HG03139 (cell line): ENCODE measurements at regions not wholly inside any gene's neighbourhood (a gene's known extent, or its start where the extent isn't known, plus 50 kb on each side); places are given as distances from the start of the nearest gene placed in this dataset.
"Not testable (repeated sequence)": the region's sequence is repeated elsewhere in the genome, so short reads cannot be mapped to it uniquely, and the experiment has no call there.

Experiments used
- ATAC-seq: cut with Tn5 transposase; IDR thresholded peaks from one replicate; pipeline ENCODE4 v1.9.1; 2021; ENCODE audit not compliant: unreplicated experiment

GRCh38 chr10:6929148-6929830 is 349.2 kb upstream of the PRKCQ start:
- ATAC-seq = no peak

- ATAC-seq = no peak
These were observed 348.5 kb upstream of the PRKCQ start for GRCh38 chr10:6928586-6928985.

GRCh38 chr10:6926971-6927370 is 346.9 kb upstream of the PRKCQ start:
- ATAC-seq = no peak

DNA sequence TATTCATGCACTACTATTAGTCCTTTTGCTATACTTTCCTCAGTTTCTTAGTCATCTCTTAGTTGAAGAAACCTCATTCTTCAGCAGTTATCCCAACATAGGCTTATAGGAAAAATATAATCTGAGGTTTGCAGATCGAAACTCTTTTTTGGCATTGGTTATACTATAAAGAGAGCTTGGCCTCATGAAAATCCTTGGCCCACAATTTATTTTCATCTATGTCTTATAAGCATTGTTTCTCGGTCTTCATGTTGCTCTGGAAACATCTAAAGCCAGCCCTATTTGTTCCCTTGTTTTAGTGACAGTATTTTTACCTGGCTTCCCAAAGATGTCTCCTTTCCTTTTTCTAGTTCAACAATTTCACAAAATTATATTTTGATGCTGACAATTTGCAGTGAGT is 345.1 kb upstream of the PRKCQ start:
- no peak for ATAC-seq

DNA sequence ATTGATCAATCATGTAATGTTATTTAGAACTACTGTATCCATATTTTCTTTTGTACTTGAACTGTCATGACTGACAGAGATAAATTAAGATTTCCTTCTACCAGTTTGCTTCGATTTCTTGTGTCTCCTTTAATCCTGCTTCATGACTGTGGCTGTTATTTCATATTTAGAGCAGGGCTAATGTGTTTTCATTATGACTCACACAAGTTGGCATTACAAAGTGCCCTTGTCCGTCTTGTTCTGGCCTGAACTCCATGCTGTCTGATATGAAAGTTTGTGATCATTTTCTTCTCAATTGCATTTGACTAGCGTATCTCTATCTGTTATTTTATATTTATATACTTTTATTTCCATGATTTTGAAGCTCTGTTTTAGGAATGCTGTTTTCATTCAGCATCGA is 344.1 kb upstream of the PRKCQ start:
- no peak for ATAC-seq

DNA sequence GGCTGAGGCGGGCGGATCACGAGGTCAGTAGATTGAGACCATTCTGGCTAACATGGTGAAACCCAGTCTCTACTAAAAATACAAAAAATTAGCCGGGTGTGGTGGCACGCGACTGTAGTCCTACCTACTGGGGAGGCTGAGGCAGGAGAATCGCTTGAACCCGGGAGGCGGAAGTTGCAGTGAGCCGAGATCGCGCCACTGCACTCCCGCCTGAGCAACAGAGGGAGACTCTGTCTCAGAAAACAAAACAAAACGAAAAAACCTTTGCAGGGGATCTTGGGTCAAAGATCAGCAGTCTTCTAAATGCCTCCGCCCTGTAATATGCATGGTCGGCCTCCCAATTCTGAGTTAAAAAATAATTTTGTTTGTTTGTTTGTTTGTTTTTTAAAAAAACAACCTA is 340.9 kb upstream of the PRKCQ start:
- ATAC-seq = not testable (repeated sequence)

DNA sequence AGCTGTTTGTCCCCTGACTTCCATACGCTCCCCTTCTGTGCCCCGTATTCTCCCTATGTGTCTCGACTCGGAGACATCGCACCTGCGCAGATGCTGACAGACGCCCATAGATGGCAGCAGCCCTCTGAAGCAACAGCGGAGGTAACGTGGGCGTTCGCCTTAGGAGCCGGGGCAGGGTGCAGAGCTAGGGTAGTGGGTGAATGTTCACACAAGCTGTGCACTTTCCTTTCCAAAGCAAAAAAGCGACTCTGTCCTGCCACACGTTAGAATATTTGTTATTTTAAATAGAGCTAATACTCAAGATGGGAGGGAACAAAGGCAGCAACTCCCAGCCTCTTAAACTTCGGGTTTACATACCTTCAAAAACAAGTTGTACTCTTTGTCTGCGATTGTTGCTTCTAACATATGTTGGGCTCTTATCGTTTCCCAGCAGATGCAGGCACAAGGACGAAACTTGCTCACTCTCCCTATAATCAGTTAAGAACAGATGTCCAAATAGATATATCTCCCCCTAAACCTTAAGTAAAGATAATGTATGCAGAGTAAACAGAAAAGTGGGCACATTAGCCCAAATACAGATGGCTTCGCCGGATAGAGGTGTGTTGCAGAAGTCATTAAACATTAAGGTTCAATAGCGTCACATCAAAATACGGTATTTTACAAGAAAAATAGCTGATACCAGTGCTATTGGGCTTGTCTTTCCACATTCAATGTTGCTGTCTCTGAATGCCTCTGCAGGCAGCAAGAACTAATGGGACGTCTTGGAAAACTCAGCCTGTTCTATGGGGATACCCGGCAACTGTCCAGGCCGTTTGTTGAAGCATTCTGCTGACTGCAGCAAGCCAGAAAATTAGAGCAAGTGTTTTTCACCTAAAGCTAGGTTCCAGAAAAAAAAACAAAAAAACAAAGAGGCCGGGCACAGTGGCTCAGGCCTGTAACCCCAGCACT is 340.3 kb upstream of the PRKCQ start:
- ATAC-seq = peak; percentile 95

GRCh38 chr10:6919077-6919476 is 339.0 kb upstream of the PRKCQ start:
- no peak for ATAC-seq

- no peak for ATAC-seq
These were observed 338.2 kb upstream of the PRKCQ start for GRCh38 chr10:6918305-6918704.

DNA sequence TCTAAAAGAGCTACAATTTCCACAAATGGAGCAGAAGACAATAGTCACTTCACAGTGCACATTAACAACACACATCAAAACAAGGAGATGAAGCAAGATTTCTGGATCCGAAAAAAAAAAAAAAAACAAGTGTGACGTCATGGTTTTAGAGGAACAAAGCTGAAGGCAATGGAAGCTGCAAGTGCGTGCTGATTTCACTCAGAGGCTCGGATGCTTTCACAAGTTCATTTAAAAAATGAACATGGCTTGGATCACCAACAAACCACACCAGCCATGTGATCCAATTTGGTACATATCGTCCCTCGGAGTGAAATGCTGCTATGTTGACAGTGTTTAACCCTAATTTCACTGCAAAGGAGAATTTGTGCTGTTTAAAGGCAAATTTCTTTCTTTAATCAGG is 337.0 kb upstream of the PRKCQ start:
- ATAC-seq = no peak

DNA sequence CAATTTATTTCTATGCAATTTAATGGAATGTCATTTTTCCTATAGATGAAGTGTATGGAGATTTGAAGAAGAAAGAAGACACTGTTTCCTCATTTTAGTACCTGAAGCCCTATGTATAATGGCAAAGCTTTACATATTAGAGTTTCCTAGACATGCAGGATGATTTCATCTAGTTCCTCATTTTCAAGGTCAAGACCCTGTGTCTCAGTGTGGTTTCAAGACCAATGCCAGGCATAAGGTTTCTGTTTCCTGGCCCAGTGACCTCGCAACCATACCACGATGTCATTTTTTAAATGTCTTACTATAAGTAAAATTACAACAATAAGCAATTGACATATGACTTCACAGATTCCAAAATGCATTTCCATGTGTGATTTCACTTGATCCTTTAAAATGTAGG is 336.5 kb upstream of the PRKCQ start:
- no peak for ATAC-seq

DNA sequence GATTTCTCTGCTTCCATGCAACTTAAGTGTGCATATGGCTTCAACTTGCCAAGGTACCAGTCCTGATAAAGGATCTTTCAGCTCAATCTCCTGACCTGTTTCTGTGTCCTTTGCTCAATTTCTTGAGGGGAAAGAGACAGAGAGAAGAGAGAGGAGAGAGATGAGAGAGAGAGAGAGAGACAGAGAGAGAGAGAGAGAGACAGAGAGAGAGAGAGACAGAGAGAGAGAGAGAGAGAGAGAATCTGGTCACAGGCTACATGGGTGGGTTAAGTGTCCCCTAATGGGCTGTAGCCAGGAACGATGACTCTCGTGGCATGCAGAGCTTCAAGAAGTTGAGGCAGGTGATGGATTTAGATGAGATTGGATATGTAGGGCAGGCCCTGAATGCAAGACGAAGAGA is 335.2 kb upstream of the PRKCQ start:
- ATAC-seq = no peak

DNA sequence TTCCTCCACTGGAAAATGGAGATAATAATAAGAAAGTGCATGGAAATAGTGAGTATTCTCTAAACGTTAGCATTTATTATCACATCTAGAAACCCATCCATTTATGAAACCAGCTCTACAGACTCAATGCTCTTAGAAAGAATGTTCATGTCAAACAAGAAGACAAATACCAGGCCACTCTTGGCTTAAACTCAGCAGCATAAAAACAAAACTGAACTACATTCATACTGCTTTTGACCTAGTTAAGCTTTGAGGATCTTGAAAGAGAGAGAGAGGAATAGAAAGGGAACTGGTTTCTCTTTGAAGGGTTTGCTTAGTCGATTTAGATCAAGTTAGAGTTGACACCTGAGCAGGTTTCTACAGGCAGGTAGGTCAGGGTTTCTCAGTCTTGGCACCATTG is 332.9 kb upstream of the PRKCQ start:
- no peak for ATAC-seq

GRCh38 chr10:6912424-6912823 is 332.3 kb upstream of the PRKCQ start:
- no peak for ATAC-seq

DNA sequence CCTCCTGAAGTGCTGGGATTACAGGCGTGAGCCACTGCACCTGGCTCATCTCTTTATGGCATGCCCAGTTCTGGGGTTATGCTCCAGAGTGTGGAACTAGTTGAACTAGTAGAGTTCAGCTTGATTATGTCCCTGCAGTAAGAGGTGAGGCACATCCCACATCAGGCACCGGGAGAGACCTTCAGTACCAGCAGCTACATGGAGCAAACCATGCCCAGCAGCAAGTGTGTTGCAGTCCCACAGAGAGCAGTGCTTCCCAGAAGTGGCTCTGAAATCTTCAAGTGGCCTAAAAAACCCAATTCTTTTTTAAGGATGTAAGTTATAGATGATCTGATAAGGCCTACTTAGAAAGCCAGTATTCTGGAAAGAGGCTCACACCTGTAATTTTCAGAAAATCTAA is 331.9 kb upstream of the PRKCQ start:
- ATAC-seq = no peak

DNA sequence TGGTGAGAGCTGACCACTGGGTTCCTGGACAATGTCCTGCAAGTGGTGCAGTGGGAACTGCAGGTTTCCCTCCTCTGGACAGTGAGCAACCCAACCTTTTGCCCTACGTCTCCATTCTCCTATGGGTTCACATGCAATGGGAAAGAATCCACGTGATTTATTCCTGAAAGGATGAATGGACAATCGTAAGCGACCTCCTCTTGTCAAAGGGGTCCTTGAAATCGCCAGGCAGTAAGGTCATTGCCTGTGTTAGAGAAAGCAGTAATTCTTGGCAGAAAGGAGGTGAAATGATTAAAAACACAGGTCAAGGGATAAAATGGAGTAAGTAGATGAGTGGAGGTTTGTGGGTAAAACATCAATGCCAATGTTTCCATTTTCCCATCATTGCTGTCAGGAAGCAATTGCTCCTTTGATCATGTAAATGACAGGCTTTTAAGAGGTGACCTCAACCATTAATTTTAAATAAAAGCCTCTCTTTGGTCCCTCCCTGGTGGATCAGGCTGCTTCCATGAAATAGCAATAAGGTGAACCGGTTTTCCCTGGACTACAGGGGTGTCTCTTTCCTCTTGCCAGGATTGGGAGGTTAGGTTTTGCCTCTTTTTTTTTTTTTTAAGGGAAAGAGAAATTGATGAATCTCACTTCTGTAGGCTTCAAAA is 330.0 kb upstream of the PRKCQ start:
- ATAC-seq = no peak

- no peak for ATAC-seq
These were observed 327.9 kb upstream of the PRKCQ start for GRCh38 chr10:6907877-6908530.

DNA sequence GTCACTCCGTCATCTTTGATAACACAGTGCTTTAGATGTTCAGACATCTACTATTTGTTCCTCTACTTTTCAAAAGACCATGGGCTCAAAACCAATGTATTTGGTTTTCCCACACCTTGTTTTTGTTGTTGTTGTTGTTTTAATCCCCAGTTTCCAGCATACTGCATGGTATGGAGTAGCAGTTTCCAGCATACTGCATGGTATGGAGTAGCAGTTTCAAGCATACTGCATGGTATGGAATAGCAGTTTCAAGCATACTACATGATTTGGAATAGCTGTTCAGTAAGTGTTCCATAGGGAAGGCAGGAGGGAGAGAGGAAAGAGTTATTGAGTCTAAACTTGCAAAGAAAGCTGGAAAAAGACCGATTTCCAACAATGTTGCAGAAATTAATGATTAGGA is 314.3 kb upstream of the PRKCQ start:
- ATAC-seq = no peak

DNA sequence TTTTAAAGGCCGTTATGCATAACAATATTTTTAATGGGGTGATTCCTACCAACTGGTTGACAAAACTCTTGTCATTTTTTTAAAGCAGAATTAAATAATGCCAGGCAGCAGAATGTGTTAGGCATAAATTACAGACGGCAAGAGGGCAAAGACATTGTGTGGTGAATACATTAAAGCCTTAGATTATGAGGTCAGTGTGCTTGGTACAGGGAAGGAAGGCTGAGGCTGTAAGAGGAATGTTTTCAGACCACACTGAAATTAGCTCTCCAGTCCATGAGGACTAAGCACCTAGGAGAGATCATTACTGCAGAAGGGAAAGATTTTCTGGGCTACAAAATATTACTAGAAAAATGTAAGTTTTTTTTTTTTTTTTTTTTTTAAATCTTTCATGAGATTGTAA is 312.8 kb upstream of the PRKCQ start:
- ATAC-seq = no peak

DNA sequence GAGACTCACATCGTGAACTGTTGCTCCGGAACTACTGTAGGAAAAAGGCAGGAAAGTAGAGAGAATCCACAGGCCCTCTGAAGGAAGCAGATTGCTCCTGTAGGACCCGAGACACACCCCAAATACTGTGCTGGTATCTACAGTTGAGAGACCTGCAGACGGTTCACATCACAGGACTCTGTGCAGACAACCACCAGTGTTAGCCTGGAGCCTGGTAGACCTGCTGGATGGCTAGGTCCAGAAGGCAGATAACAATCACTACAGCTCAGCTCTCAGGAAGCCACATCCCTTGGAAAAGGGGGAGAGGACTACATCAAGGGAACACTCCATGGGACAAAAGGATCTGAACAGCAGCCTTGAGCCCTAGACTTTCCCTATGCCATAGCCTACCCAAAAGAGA is 311.8 kb upstream of the PRKCQ start:
- ATAC-seq = no peak

DNA sequence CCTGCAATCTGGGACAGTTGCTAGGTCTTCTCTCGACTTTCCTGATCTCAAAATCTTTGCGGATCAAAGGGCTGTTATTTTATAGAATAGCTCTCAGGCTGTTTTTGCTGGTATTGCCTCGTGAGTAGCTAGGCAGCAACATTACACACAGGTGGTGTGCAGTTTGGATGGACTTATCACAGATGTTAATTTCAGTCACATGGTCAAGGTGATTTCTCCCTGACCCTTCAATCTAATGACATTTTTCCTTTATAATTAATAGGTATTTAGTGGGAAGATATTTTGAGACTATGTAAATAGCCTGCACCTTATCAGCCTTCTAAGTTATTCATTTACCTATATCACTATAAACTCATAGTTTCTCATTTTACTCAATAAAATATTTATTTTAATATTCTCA is 309.6 kb upstream of the PRKCQ start:
- ATAC-seq = no peak
